ENCODE measurements at regions not wholly inside any gene's neighbourhood (a gene's known extent, or its start where the extent isn't known, plus 50 kb on each side); places are given as distances from the start of the nearest gene placed in this dataset.

DNA sequence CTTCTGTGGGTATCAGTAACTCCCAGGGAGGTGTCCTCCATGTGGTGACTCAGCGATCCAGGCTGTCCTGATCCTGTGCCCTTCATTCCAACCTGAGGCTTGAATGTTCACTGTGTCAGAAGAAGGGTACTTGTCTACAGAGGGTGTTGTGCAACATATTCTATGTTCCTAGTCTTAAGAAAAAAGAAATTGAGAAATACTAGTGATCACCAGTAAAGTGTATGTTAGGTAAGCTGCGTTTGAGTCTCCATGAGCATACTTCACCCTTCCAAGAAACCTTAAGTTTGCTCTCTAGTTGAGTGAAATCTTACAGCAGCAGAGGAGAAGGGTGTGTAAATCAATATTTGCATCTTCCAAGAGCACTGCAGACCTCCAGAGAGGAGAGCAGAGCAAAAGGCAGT, 122.2 kb upstream of the SLC24A5 start:
- DNase-seq: no peak

- no peak for DNase-seq
Measured at GRCh38 chr15:48001393-48002039, 119.3 kb upstream of the SLC24A5 start.

GRCh38 chr15:48002767-48003166, 118.0 kb upstream of the SLC24A5 start:
- no peak for DNase-seq

- no peak for DNase-seq
Measured at GRCh38 chr15:48003441-48003840, 117.3 kb upstream of the SLC24A5 start.

DNA sequence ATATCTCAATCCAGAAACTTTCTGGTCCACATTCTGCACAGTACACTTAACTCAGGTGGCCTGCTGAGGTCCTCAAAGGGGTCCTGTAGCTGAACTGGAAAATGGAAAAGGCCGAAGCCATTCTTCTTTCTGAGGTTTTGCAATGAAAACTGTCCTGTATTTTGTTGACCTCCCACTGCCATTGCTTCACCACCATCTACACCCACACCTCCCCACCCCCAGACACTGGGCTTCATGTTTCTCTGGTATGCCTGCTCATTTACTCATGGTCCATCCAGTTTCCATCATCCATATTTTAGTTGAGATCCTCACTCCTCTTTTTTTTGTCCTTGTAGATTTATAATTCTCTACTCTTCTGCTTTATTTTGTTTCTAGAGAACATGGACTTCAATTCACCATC, 115.7 kb upstream of the SLC24A5 start:
- no peak for DNase-seq

DNA sequence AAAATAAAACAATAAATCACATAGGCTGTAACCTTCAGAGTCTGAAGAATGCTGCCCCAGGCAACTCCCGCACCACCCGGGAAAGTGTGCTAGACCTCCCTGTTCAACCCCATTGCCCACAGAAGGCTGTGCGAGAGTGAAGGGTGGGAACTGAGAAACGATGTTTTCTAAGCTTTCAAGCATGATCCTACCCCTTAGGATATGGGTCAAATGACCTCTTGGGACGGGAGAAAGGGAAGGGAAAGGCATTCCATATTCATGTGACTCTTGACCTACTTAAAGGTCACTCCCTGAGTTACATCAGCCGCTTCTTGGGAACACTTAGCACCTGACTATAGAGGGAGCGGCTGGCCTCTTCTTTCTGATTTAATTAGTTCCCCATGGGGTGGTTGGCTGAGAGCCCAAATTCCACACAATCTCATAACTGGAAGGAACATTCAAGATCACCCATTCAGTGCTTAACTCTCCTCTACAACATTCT, 114.7 kb upstream of the SLC24A5 start:
- no peak for DNase-seq

DNA sequence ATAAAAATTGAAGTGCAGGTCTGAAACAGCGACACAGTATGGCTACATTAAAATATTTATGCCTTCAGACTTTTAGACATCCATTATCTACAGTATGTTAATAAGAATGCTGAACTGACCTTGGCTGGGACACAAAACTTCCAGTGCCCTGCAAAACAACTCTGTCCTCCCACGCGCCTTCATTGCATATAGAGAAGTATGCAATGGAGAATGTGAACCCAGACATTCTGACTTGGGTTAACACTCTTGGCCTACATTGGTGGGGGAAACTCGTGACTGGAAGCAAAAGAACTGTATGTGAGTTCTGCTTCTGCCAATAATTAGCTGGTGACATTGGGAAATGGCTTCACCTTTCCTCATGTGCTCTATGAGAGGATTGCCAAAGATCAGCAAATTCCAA, 110.5 kb upstream of the SLC24A5 start:
- no peak for DNase-seq

DNA sequence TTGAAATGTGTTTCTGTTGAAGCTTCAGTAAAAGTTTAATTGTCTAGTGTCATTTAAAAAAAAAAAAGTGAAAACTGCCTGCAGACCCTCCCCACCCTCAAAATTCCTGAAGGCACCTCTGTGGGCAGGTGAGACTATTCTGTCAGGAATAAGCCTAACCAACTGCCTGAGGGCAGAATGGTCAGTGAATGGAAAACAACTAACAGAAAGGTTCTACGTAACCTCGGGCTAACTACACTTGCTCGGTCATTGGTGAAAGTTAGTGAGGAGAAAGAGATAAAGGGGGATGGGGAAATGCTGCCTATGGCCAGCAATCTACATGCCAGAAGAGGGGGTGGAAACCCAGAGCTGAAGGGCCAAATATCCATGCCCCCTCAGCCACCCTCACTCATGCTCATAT, 108.6 kb upstream of the SLC24A5 start:
- no peak for DNase-seq

- no peak for DNase-seq
Measured at GRCh38 chr15:48016865-48017264, 103.9 kb upstream of the SLC24A5 start.

DNA sequence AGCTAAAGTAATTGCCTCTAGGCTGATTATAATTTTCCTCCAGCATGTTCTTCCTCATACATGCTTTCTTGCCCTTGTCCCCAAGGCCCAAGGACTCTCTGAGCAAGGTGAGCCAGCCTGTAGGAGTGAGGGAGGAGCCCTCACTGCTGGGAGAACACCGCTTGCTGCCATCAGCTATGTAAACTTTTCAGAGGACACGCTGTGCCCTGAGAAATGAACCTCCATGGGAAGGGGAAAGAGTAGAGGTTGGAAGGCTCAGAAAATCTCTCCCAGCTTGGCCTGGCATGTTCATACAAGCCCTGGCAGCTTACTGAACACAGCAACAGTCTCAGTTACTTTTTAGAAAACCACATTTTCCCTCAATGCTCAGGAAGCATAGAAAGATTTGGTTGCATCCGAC, 103.0 kb upstream of the SLC24A5 start:
- DNase-seq: no peak

- DNase-seq: no peak
Measured at GRCh38 chr15:48020166-48020565, 100.6 kb upstream of the SLC24A5 start.

DNA sequence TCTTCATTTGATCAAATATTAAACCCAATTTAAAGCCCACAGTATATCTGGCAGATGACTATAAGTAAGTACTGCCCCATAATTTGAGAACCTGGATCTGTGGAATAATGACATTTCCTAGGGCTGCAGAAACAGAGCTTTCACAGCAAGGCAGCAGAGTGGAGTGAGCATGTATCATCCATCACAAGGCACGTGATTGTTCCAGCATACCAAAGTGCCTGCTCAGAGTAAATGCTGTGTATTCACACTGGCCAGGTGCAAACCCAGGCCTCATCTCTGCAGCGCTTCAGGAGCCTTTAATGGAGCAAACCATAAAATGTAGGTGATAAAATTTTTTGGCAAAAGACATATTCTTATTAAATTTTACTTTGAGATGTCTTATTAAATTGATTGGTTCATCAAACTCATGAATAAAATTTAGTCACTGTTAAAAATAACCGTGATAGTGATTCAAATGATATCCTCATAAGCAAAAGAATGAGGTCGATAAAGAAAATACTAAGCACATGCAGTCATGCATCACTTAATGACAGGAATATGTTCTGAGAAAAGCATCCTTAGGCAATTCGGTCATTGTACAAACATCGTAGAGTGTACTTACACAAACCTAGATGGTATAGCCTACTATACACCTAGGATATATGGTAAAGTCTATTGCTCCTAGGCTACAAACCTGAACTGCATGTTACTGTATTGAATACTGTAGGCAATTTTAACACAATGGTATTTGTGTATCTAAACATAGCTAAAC, 99.3 kb upstream of the SLC24A5 start:
- DNase-seq: no peak

DNA sequence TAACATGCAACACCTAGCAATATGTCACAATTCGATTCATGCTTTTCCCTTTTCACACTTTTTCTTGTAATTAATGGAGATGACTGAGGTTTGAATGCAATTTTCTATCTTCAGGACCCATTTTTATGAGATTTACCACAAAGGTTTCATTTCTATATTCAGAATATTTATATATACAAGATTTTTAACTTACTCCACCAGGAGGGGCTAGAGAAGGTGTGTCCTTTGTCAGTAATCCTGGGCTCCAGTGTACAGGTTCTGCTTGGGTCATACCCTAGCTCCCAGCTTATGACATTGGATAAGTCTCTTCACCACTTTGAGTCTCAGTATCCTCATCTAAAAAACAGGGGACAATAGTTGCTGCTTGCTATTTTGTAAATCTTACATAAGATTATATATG, 95.7 kb upstream of the SLC24A5 start:
- no peak for DNase-seq

GRCh38 chr15:48028712-48029111, 92.1 kb upstream of the SLC24A5 start:
- no peak for DNase-seq

DNA sequence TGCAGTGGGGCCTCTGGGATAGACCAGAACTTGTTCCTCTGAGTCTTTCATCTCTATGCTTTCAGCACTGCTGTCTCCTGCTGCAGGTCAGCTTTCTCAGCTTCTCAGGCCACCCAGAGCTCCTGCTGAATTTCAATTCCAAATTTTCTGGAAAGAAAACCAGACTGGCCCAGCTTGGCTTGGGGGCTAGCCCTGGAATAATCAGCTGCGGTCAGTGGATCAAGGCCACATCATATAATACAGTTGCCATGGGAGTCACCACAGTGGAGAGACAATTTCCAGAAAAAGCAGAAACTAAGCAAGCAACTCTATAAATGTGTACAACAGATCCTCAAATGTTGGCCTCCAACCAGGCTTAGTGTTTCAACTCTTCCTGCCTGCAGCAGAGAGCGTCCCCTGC, 91.1 kb upstream of the SLC24A5 start:
- DNase-seq: no peak

DNA sequence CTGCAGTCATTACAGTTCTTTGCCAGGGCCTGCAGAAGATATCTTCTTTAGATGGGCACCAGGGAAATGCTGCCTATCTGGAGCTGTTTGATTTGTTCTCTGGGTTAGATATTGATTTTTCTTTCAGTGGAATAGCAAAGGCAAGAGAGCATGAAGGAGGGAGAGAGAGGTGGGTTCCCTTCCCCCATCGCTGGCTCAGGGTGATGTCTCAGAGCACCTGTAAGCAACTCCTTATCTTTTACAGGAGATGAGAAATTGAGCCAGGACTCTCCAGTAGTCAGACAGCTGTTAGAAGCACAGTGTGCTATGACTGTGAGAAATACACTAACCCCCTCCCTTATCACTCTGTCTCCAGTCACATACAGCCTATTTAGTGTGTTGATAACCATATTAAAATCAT, 89.3 kb upstream of the SLC24A5 start:
- DNase-seq: no peak

- DNase-seq: no peak
Measured at GRCh38 chr15:48031973-48032372, 88.8 kb upstream of the SLC24A5 start.

DNA sequence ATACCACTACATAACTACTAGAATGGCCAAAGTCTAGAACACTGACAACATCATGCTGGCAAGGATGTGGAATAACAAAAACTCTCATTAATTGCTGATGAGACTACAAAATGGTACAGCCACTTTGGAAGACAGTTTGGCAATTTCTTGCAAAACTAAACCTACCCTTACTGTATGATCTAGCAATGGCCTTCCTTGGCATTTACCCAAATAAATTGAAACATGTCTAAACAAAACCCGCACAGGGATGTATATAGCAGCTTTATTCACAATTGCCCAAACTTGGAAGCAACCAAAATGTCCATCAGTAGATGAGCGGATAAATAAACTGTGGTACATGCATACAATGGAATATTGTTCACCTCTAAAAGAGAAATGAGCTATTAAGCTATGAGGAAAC, 87.9 kb upstream of the SLC24A5 start:
- DNase-seq: no peak

DNA sequence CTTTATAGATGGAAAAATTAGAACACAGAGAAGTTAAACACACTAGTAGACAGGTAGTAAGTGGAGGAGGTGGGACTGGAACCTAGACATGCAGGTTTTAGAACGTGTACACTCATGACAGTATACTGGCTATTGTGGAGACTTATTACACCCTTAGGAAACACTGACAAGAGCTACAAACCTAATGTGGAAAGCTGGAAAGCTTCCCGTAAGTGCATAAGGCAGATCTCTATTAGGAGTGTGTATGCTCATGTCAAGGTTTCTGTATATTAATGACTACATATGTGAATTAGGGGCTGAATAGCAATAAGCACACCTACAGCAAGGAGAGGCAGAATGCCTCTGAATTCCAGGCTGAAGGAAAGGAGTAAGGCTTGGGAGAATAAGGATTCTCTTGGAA, 82.6 kb upstream of the SLC24A5 start:
- DNase-seq: no peak

DNA sequence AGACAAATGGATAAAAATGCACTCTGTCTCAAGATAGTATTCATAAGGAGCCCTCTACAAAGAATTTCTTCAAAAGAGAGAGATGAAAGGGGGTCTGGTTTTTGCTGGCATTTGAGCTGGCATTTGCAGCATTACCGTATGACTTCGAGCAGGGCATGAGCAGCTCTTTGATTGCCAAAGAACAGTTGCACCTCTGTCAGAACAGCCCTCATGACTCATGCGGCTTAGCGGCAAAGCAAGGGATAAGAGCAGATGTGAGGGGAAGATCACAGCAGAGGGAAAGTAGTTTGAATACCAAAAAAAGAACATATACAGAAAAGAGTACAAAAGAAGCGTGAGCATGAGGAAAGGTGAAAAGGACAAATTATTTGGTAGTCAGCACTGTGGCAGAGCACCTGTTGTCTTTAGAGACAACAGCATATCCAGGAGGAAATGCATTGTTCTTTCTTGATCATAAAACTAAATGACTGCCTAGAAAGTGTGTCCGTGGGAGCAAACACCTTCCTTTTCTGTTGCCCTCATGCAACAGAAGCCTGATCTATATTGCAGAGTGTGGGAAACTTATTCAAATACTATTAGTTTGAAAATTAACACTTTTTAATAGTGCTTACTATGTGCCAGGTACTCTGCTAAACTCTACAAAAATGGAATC, 80.5 kb upstream of the SLC24A5 start:
- DNase-seq: no peak

DNA sequence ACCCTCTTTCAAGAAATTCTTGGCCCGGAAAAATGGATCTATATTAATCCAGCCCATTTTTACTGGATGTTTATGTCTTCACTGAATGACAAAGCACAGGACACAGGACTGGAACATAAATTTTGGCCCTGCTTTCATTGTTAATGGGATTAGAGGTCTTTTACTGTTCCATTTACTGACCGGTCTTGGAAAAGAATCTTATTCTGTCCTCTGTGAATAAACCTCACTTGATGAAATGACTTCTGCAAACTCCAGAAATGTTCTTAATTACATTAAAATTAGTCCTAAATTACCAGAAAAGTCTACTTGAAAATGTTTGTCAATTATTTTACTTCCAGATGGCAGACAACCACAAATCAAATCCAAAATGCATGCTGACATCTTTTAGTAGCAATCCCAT, 79.3 kb upstream of the SLC24A5 start:
- no peak for DNase-seq

DNA sequence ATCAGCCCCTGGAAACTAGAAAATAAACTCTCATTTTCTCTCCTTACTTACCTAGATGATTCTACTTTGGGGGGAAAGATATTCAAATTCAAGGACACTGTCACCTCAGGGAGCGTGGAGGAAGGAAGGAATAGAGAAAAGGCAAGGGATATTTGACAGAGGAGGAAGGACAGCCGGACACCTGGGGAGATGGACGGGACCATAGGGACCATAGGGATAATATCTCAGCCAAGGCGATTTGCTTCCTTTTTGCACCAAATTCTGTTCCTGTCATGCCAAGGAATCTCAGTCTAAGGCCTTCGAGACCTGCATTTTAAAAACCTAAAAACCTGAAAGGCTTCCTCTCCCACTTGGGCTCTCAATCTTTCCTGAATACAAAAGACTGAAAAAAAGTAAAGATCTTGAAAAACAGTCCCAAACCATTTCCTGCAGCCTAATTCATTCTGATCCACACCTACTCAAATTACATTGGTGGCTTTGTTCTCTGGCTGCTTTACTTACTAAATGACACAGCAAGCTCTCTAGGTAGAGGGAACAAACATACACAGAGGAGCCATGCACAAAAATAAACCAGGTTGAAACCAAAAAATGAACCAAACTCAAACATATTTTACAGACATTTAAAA, 73.9 kb upstream of the SLC24A5 start:
- DNase-seq: no peak

- DNase-seq: no peak
Measured at GRCh38 chr15:48049736-48050135, 71.1 kb upstream of the SLC24A5 start.

DNA sequence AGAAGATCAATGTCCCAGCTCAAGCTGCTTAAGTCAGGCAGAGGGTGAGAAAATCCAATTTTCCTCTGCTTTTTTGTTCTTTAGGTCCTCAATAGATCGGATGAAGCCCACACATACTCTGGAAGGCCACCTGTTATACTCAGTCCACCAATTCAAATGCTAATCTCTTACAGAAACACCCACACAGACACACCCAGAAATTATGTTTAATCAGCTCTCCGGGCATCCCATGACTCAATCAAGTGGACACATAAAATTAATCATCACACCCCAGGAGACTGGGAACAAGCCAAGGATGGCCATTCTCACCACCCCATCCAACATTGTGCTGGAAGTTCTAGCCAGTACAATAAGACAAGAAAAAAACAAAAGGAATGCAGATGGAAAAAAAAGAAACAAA, 67.8 kb upstream of the SLC24A5 start:
- no peak for DNase-seq
